GM12878 (cell line): ENCODE measurements at regions not wholly inside any gene's neighbourhood (a gene's known extent, or its start where the extent isn't known, plus 50 kb on each side); places are given as distances from the start of the nearest gene placed in this dataset.

Source experiments
- YY1 ChIP-seq: IDR thresholded peaks from 2 replicates; pipeline ENCODE4 v1.6.1; 2011; ENCODE audit warnings: low read depth, mild to moderate bottlenecking, low read length
- ZBTB33 ChIP-seq: fragments of 450-650 bp; IDR thresholded peaks from 2 replicates; pipeline ENCODE4 v1.6.1; 2017; ENCODE audit warnings: mild to moderate bottlenecking

GRCh38 chr17:70232466-70232865 is 63.1 kb downstream of the KCNJ2 start:
- TF ChIP-seq ZBTB33 (no peak), YY1 (no peak)
